ENCODE measurements at regions not wholly inside any gene's neighbourhood (a gene's known extent, or its start where the extent isn't known, plus 50 kb on each side); places are given as distances from the start of the nearest gene placed in this dataset.

DNA sequence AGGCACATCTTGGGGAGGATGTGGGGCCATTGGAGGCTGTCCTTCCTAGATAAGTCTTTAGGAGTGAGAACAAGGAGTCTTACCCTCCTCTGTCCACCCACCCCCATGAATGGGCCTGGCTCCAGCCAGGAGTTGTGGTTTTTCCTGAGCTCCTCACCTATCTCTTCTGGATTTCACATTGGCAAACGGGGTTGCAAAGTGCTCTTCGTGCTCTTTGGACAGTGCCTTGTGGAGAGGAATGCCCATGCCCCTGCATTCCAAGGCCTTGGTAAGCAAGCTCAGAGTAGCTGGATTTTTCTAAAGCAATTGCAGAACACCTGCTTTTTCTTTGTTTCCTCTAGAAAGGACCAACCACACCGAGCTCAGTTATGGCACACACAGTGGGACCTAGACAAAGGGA lies 152.1 kb upstream of the CAMK1G start:
- H3K4me3 Mint-ChIP-seq, result no peak overlapping the region
- no peaks in the 10 kb centered on the region for H3K9me3 Mint-ChIP-seq
- H3K27me3 Mint-ChIP-seq, result peaks cover 24% of the 10 kb centered on the region
- POLR2A ChIA-PET, result no interaction called here
- no peak overlapping the region for H3K27ac Mint-ChIP-seq
- H3K36me3 Mint-ChIP-seq, result no peaks in the 10 kb centered on the region
- no peaks in the 10 kb centered on the region for H3K4me1 Mint-ChIP-seq
- ATAC-seq (ENCODE audit: low read depth), result no peak
- DNase-seq, result no peak

DNA sequence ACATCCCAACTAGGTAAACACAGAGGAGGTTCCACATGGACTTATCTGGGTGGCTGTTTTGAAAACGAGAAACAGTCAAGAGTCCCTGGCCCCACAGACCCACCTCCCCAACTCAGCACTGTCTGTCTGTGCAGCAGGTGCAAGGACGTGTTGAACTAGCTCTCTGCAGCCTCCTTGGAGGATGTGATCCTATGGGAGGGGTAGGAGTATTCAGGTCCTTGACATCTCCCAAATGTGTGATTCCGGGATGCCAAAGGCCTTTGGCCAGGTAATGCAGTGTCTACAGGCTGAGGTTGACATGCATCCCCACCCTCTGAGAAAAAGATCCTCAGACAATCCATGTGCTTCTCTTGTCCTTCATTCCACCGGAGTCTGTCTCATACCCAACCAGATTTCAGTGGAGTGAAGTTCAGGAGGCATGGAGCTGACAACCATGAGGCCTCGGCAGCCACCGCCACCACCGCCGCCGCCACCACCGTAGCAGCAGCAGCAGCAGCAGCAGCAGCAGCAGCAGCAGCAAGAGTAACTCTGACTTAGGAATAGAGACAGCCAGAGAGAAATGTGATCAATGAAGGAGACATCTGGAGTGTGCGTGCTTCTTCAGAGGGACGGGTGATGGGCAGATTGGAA lies 151.6 kb upstream of the CAMK1G start:
- DNase-seq (no peak), ATAC-seq (ENCODE audit: low read depth) (no peak)
- H3K27me3 Mint-ChIP-seq, result peaks cover 27% of the 10 kb centered on the region
- H3K4me3 Mint-ChIP-seq, result no peak overlapping the region
- POLR2A ChIA-PET, result no interaction called here
- no peaks in the 10 kb centered on the region for H3K36me3 Mint-ChIP-seq
- H3K9me3 Mint-ChIP-seq, result no peaks in the 10 kb centered on the region
- no peaks in the 10 kb centered on the region for H3K4me1 Mint-ChIP-seq
- no peak overlapping the region for H3K27ac Mint-ChIP-seq

DNA sequence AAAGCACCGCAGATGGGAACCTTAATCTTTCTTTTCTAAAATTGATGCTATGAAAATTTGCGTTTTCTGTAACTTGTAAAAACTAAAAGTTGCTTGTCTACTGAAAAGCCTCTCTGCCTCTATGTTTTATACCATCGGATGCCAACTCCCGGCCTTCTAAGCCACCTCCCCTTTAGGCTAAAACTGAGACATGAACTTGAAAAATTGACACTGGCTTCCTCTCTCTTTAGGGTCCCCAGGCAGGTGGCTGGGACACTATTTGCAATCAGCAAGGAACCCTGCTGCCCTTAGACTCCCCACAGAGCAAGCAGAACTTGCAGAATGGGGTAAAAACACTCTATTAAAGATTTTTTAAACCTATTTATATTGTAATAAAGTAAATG lies 151.1 kb upstream of the CAMK1G start:
- POLR2A ChIA-PET, result no interaction called here
- no peaks in the 10 kb centered on the region for H3K4me1 Mint-ChIP-seq
- DNase-seq (no peak), ATAC-seq (ENCODE audit: low read depth) (no peak)
- H3K9me3 Mint-ChIP-seq, result no peaks in the 10 kb centered on the region
- H3K27me3 Mint-ChIP-seq, result peaks cover 27% of the 10 kb centered on the region
- H3K27ac Mint-ChIP-seq, result no peak overlapping the region
- H3K4me3 Mint-ChIP-seq, result no peak overlapping the region
- no peaks in the 10 kb centered on the region for H3K36me3 Mint-ChIP-seq

DNA sequence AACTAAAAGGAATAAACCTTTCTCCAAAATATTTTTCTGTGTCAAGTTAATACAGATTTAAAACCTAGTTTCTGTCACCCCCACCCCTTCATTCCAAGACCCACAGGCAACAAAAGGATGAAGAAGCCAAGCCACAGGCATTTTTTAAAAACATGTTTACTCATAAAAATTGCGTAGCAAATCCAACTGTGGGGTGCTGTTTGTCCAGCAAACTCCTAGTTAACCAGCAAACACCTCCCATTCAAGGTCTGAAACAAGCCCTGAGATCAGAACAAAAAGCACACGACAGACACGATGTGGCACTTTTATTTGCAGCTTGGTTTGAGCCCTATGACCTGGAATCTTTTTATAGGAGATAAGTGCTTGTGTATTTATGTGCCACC lies 149.9 kb upstream of the CAMK1G start:
- Mint-ChIP-seq H3K4me1 (no peaks in the 10 kb centered on the region), H3K9me3 (no peaks in the 10 kb centered on the region), H3K27ac (no peak overlapping the region), H3K36me3 (no peaks in the 10 kb centered on the region), H3K4me3 (no peak overlapping the region), H3K27me3 (peaks cover 23% of the 10 kb centered on the region)
- POLR2A ChIA-PET, result no interaction called here
- no peak for DNase-seq
- ATAC-seq (ENCODE audit: low read depth), result no peak

DNA sequence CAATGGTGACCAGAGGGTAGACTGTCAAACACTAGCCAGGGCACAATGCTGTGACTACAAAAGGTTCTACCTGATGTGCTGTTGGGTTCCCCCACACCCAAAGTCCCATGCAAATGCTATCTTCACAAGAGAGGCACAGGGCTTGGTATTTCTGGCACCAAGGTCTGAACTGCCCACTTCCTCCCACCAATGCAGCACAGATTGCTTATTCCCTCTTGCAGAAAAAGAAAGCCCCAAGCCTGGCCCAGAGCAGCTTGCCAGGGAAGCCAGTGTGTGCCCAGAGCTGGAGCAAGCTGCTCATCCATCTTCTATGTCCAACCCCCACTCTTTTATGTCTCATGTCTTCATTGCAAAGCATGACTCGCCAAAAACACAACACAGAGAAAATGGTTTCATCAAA lies 149.4 kb upstream of the CAMK1G start:
- Mint-ChIP-seq H3K36me3 (no peaks in the 10 kb centered on the region), H3K4me1 (no peaks in the 10 kb centered on the region), H3K9me3 (no peaks in the 10 kb centered on the region), H3K27ac (no peak overlapping the region), H3K4me3 (no peak overlapping the region), H3K27me3 (peaks cover 21% of the 10 kb centered on the region)
- DNase-seq (no peak), ATAC-seq (ENCODE audit: low read depth) (no peak)
- POLR2A ChIA-PET, result no interaction called here

DNA sequence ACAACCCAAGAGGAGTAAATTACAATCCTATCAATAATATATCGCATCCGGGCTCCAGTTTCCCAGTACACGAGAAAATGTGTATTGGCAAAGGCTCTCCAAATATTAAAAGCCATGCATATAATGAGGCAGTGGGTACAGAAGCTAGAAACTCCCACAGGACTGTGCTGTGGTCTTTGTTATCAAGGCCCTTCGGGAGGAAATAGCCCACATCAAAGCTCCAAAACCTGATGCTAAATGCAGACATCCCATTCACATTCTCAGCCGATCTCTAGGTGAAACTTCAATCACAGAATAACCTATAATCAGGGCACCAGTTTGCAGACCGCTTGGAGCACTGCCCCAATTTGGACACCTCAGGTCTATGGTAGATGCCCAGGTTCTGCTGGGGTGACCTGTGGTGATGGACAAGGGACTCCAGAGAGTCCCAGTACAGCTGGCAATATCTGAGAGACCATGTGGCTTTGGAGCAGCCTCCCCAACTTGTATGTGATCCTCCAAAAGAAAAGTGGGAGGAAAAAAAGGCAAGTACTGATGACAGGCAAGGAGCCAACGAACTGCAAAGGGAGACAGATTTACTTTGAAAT lies 148.8 kb upstream of the CAMK1G start:
- H3K36me3 Mint-ChIP-seq, result no peaks in the 10 kb centered on the region
- no peak for ATAC-seq (ENCODE audit: low read depth)
- H3K27me3 Mint-ChIP-seq, result peaks cover 21% of the 10 kb centered on the region
- H3K4me3 Mint-ChIP-seq, result no peak overlapping the region
- no peak for DNase-seq
- H3K9me3 Mint-ChIP-seq, result no peaks in the 10 kb centered on the region
- H3K27ac Mint-ChIP-seq, result no peak overlapping the region
- POLR2A ChIA-PET, result no interaction called here
- no peaks in the 10 kb centered on the region for H3K4me1 Mint-ChIP-seq

DNA sequence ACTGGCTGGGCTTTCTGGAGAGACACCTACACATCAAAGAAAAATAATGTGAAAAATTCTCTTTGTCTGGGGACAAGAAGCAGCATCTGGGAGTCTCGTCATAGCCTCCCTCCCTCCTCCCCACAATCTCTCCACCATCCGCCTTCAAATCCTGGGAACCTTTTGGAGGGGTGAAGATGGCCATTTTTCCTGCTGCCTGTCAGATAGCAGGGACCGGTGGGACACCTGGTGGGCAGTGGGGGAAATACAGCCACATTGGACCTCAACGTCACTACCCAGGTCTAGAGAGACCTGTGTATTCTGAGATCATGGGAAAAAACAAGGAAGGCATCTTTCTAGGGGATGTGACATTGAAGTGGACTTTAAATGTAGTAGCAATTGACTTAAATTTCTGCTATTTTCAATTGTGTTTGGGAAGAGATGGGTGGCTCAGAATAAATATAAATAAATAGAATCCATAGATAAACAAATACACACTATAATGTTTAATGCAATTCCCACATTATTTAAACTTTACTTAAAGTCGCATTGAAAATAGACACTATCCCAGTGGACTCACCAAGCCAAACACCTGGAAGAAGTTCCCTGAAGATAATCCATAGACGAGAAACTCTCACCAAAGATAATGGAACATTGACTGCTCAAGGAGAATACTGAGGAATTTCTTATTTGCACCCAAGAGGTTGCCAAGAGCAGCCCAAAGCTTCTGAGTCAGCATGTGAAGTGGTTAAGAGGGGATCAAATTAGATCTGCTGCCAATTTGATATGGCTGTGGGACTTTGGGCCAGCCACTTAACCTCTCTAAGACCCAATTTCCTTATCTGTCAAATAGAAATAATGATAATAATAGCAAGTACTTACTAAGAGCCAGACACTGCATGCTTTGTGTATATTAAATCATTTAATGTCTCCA lies 147.6 kb upstream of the CAMK1G start:
- Mint-ChIP-seq H3K4me3 (no peak overlapping the region), H3K4me1 (no peaks in the 10 kb centered on the region), H3K9me3 (peaks cover 4% of the 10 kb centered on the region), H3K36me3 (no peaks in the 10 kb centered on the region), H3K27ac (no peak overlapping the region), H3K27me3 (peaks cover 30% of the 10 kb centered on the region)
- POLR2A ChIA-PET, result no interaction called here
- ATAC-seq (ENCODE audit: low read depth), result peak; percentile 67
- DNase-seq, result peak; percentile 52

DNA sequence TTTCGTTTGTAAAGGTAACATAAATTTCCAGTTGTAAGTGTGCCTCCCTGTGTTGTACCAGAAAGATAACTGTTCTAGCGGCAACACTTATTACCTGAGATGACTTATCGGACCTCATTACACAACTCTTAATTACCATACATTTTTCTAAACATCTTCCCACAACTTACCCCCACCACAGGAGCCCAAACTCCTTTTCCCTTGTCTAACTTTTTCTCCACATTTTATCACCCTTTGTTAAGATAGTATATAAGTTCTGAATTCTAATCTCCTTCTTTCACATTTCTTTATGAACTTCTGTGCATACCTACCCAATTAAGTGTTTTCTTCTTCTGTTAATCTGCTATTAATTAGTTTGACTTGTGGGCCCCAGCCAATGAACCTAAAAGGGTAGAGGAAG lies 143.7 kb upstream of the CAMK1G start:
- Mint-ChIP-seq H3K4me1 (no peaks in the 10 kb centered on the region), H3K27ac (no peak overlapping the region), H3K36me3 (no peaks in the 10 kb centered on the region), H3K27me3 (peaks cover 23% of the 10 kb centered on the region), H3K9me3 (peaks cover 4% of the 10 kb centered on the region), H3K4me3 (no peak overlapping the region)
- ATAC-seq (ENCODE audit: low read depth) (no peak), DNase-seq (no peak)
- POLR2A ChIA-PET, result no interaction called here

DNA sequence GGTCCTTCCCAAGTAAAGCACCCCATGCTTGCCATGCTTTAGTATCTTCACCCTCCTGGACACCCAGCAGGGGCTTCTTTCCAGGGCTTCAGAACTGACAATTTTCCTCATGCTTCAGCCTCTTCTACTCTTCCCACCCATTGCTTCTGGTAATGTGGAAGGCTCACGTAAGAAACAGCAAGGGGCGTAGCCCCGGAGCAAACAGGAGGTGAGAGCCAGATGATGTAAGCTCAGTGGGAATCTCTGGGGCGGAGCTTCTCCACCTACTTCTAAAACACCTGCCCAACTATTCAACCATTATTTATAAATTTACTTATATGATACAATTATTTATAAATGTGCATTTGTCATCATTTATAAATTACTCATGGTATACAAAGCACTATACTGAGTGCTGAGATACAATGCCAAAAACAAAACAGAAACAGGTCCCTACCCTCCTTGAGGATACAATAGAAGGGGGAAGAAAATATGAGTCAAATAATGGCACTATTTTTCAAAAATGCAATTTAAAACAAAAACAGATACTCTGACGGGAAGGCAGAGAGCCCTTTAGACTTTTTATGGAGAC lies 140.1 kb upstream of the CAMK1G start:
- ATAC-seq (ENCODE audit: low read depth) (no peak), DNase-seq (no peak)
- Mint-ChIP-seq H3K9me3 (peaks cover 4% of the 10 kb centered on the region), H3K4me3 (no peak overlapping the region), H3K36me3 (no peaks in the 10 kb centered on the region), H3K4me1 (no peaks in the 10 kb centered on the region), H3K27me3 (peaks cover 11% of the 10 kb centered on the region), H3K27ac (no peak overlapping the region)
- POLR2A ChIA-PET, result no interaction called here

DNA sequence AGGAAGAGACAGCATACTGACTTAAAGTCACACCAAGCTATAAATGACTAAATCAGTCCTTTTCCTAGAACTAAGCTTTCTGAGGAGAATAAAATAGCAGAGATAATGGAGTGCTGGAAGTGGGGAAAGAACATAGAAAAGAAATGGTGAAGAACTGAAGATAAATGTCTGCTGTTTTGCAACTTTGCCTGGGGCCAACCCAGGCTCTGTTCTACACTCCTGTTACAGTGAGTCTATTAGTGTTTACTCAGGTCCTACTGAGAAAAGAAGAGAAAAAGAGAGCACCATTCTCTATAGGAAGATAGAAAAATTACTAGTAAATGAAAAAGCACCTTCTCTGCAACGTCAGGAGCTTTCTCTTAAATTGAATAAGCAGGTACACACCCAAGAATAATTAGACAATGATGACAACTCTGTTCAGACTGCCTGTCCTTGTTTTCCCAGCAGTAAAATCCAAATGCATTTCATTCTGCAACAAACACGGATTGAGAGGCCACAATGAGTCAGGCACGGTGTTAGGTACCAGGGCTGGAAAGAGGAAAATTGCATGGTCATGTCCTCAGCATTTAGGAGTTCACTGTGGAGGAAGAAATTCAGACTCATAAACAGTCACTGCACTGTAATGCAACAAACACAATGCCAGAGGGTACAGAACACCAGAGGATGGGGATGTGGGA lies 139.4 kb upstream of the CAMK1G start:
- ATAC-seq (ENCODE audit: low read depth), result no peak
- Mint-ChIP-seq H3K9me3 (peaks cover 4% of the 10 kb centered on the region), H3K27ac (no peak overlapping the region), H3K36me3 (no peaks in the 10 kb centered on the region), H3K4me3 (no peak overlapping the region), H3K4me1 (no peaks in the 10 kb centered on the region), H3K27me3 (peaks cover 10% of the 10 kb centered on the region)
- POLR2A ChIA-PET, result no interaction called here
- DNase-seq, result no peak

DNA sequence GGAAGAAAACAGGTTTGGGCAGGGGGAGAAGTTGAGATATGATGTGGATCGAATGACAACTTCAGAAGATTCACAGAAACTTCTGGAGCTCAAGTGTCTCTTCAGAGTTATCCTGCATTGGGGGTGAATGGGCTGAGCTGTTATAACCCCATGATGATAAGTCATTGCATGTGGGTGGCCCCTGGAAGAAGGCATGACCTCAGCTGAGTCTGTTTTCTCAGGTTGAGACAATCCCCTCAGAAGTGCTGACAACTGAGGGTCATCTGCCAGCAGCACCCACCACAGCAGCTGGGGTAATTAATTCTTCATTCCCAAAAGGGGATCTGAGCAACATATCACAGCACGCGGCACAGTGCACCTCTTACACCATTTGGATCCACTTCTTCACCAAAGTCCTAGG lies 138.6 kb upstream of the CAMK1G start:
- H3K27me3 Mint-ChIP-seq, result peaks cover 7% of the 10 kb centered on the region
- POLR2A ChIA-PET, result no interaction called here
- no peaks in the 10 kb centered on the region for H3K36me3 Mint-ChIP-seq
- H3K27ac Mint-ChIP-seq, result no peak overlapping the region
- H3K4me3 Mint-ChIP-seq, result no peak overlapping the region
- H3K9me3 Mint-ChIP-seq, result peaks cover 2% of the 10 kb centered on the region
- no peak for DNase-seq
- no peak for ATAC-seq (ENCODE audit: low read depth)
- H3K4me1 Mint-ChIP-seq, result no peaks in the 10 kb centered on the region

DNA sequence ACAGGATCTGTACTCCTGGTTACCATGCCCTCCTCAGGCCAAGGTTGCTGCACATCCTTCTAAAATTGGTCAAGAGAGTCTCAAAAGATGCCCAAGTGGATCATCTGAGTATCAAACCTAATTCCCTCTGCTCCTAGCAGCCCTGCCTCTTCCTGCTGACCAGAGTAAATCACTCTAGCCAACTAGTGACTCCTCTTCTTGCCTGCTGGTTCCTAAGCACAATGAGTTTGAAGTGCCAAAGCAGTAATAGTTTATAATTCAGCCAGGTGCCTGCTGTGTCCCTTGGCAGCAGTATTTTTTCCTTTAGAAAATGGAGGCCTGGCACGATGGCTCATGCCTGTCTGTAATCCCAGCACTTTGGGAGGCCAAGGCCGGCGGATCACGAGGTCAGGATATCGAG lies 137.9 kb upstream of the CAMK1G start:
- peaks cover 3% of the 10 kb centered on the region for H3K27me3 Mint-ChIP-seq
- H3K9me3 Mint-ChIP-seq, result no peaks in the 10 kb centered on the region
- POLR2A ChIA-PET, result no interaction called here
- no peak for ATAC-seq (ENCODE audit: low read depth)
- H3K4me1 Mint-ChIP-seq, result no peaks in the 10 kb centered on the region
- no peaks in the 10 kb centered on the region for H3K36me3 Mint-ChIP-seq
- DNase-seq, result no peak
- H3K27ac Mint-ChIP-seq, result no peak overlapping the region
- no peak overlapping the region for H3K4me3 Mint-ChIP-seq

DNA sequence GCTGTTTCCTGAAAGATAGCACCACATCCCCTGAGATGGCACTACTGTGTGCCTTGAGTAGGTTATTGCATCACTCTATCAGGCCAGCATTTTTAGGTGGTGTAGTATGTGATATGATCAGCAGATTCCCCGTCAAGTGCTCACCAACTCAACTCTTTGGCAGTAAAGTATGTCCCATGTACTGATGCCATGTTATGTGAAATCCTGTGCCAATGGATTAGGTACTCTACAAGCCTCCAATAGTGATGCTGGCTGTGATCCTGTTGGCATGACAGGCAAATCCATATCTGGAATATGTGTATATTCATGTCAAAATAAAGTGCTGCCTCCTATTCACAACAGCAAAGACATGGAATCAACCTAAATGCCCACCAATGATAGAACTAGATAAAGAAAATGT lies 137.2 kb upstream of the CAMK1G start:
- Mint-ChIP-seq H3K36me3 (no peaks in the 10 kb centered on the region), H3K9me3 (no peaks in the 10 kb centered on the region), H3K27ac (no peak overlapping the region), H3K27me3 (no peaks in the 10 kb centered on the region), H3K4me3 (no peak overlapping the region), H3K4me1 (no peaks in the 10 kb centered on the region)
- ATAC-seq (ENCODE audit: low read depth) (no peak), DNase-seq (no peak)
- POLR2A ChIA-PET, result no interaction called here

Measured in activated naive CD8-positive, alpha-beta T cell treated with anti-CD3 and anti-CD28 coated beads, Interleukin-2, amount 10 ng/mL, durations not matched to agents 7 days and 5 days (primary cell).